ENCODE measurements at regions not wholly inside any gene's neighbourhood (a gene's known extent, or its start where the extent isn't known, plus 50 kb on each side); places are given as distances from the start of the nearest gene placed in this dataset.

- intact Hi-C loops (cut with DNase I; ENCODE audit: low total_unique reads), result no loop called here
- H3K9me3 ChIP-seq, result no peaks in the 10 kb centered on the region
- WGBS, 2 donors, result 61 to 72% methylated on average over 7 of the region's 7 CpGs
- no peak overlapping the region for H3K4me3 ChIP-seq
- H3K27me3 ChIP-seq, result no peaks in the 10 kb centered on the region
- TF ChIP-seq POLR2A (IDR thresholded peaks at IDR 0.05), result no peak
- TF ChIP-seq CTCF (IDR thresholded peaks at IDR 0.05), result no peak
- no peak overlapping the region for H3K27ac ChIP-seq
- no peaks in the 10 kb centered on the region for H3K4me1 ChIP-seq
- no peaks in the 10 kb centered on the region for H3K36me3 ChIP-seq (ENCODE audit: low read depth, missing control alignments)
- no peak for DNase-seq
These were observed 72.1 kb upstream of the STK32A start for GRCh38 chr5:147162740-147163139.

GRCh38 chr5:147167529-147167928, 67.3 kb upstream of the STK32A start:
- H3K9me3 ChIP-seq, result no peaks in the 10 kb centered on the region
- DNase-seq, result no peak
- no peaks in the 10 kb centered on the region for H3K27me3 ChIP-seq
- H3K36me3 ChIP-seq (ENCODE audit: low read depth, missing control alignments), result no peaks in the 10 kb centered on the region
- no peak for TF ChIP-seq POLR2A (IDR thresholded peaks at IDR 0.05)
- no peak for TF ChIP-seq CTCF (IDR thresholded peaks at IDR 0.05)
- no peak overlapping the region for H3K27ac ChIP-seq
- H3K4me3 ChIP-seq, result no peak overlapping the region
- 79 to 80% methylated on average over 3 of the region's 3 CpGs for WGBS, 2 donors
- intact Hi-C loops (cut with DNase I; ENCODE audit: low total_unique reads), result no loop called here
- no peaks in the 10 kb centered on the region for H3K4me1 ChIP-seq

- TF ChIP-seq POLR2A (IDR thresholded peaks at IDR 0.05) (no peak), CTCF (IDR thresholded peaks at IDR 0.05) (no peak)
- no peaks in the 10 kb centered on the region for H3K4me1 ChIP-seq
- H3K36me3 ChIP-seq (ENCODE audit: low read depth, missing control alignments), result no peaks in the 10 kb centered on the region
- no peak for DNase-seq
- no peaks in the 10 kb centered on the region for H3K9me3 ChIP-seq
- no peaks in the 10 kb centered on the region for H3K27me3 ChIP-seq
- 76 to 80% methylated on average over 4 of the region's 4 CpGs for WGBS, 2 donors
- H3K4me3 ChIP-seq, result no peak overlapping the region
- no peak overlapping the region for H3K27ac ChIP-seq
- intact Hi-C loops (cut with DNase I; ENCODE audit: low total_unique reads), result no loop called here
These were observed 66.1 kb upstream of the STK32A start for GRCh38 chr5:147168578-147169327.

- no peaks in the 10 kb centered on the region for H3K9me3 ChIP-seq
- no peak overlapping the region for H3K4me3 ChIP-seq
- no peaks in the 10 kb centered on the region for H3K36me3 ChIP-seq (ENCODE audit: low read depth, missing control alignments)
- peak; percentile 28 for DNase-seq
- no peaks in the 10 kb centered on the region for H3K4me1 ChIP-seq
- intact Hi-C loops (cut with DNase I; ENCODE audit: low total_unique reads), result no loop called here
- no peak for TF ChIP-seq POLR2A (IDR thresholded peaks at IDR 0.05)
- TF ChIP-seq CTCF (IDR thresholded peaks at IDR 0.05), result no peak
- H3K27ac ChIP-seq, result no peak overlapping the region
- no peaks in the 10 kb centered on the region for H3K27me3 ChIP-seq
These were observed 65.4 kb upstream of the STK32A start for GRCh38 chr5:147169399-147169798.

GRCh38 chr5:147169901-147170300, 64.9 kb upstream of the STK32A start:
- WGBS, 2 donors, result 73 to 87% methylated on average over 3 of the region's 3 CpGs
- Histone ChIP-seq H3K9me3 (no peaks in the 10 kb centered on the region), H3K27me3 (no peaks in the 10 kb centered on the region), H3K4me1 (no peaks in the 10 kb centered on the region), H3K4me3 (no peak overlapping the region), H3K36me3 (ENCODE audit: low read depth, missing control alignments) (no peaks in the 10 kb centered on the region), H3K27ac (no peak overlapping the region)
- DNase-seq, result no peak
- no peak for TF ChIP-seq CTCF (IDR thresholded peaks at IDR 0.05)
- TF ChIP-seq POLR2A (IDR thresholded peaks at IDR 0.05), result no peak
- intact Hi-C loops (cut with DNase I; ENCODE audit: low total_unique reads), result no loop called here
